ENCODE measurements at regions not wholly inside any gene's neighbourhood (a gene's known extent, or its start where the extent isn't known, plus 50 kb on each side); places are given as distances from the start of the nearest gene placed in this dataset.
A peak's percentile ranks its signal among the peaks of the same experiment; 100 is the strongest.
"Not testable (repeated sequence)": the region's sequence is repeated elsewhere in the genome, so short reads cannot be mapped to it uniquely, and the experiment has no call there.

- no peak for DNase-seq (ENCODE audit: low spot score)
- Histone ChIP-seq H3K9me3 (ENCODE audit: low read depth, low read length, poor library complexity, severe bottlenecking) (no peaks in the 10 kb centered on the region), H3K4me1 (ENCODE audit: insufficient read depth, low read length, poor library complexity, severe bottlenecking) (no peaks in the 10 kb centered on the region), H3K27ac (ENCODE audit: low read depth, low read length, poor library complexity, severe bottlenecking) (no peak overlapping the region), H3K27me3 (replicated peaks; ENCODE audit: insufficient read depth, low read depth, low read length, poor library complexity) (peaks cover 27% of the 10 kb centered on the region), H3K36me3 (ENCODE audit: insufficient read depth, low read length, poor library complexity, severe bottlenecking) (no peaks in the 10 kb centered on the region), H3K4me3 (ENCODE audit: low read depth, low read length, poor library complexity, severe bottlenecking) (no peak overlapping the region)
- ChIA-PET POLR2A (ENCODE audit: low non-redundant PET) (no interaction called here), CTCF (no interaction called here)
- intact Hi-C loops (cut with micrococcal nuclease; ENCODE audit: unreplicated experiment), result no loop called here
- BruUV-seq (replicated peaks), result no TSS peak
- TF ChIP-seq CTCF (conservative IDR thresholded peaks at IDR 0.05; ENCODE audit: low read depth, low read length), result no peak
- TF ChIP-seq EZH2 (IDR thresholded peaks at IDR 0.05; ENCODE audit: borderline replicate concordance, low read depth, low read length, poor library complexity, severe bottlenecking), result no peak
Observed at GRCh38 chr7:142499635-142500034, 241.8 kb upstream of the PRSS58 start.

GRCh38 chr7:142498364-142498763 is 240.5 kb upstream of the PRSS58 start:
- Histone ChIP-seq H3K27me3 (replicated peaks; ENCODE audit: insufficient read depth, low read depth, low read length, poor library complexity) (peaks cover 21% of the 10 kb centered on the region), H3K27ac (ENCODE audit: low read depth, low read length, poor library complexity, severe bottlenecking) (no peak overlapping the region), H3K9me3 (ENCODE audit: low read depth, low read length, poor library complexity, severe bottlenecking) (no peaks in the 10 kb centered on the region), H3K4me1 (ENCODE audit: insufficient read depth, low read length, poor library complexity, severe bottlenecking) (no peaks in the 10 kb centered on the region), H3K36me3 (ENCODE audit: insufficient read depth, low read length, poor library complexity, severe bottlenecking) (no peaks in the 10 kb centered on the region), H3K4me3 (ENCODE audit: low read depth, low read length, poor library complexity, severe bottlenecking) (no peak overlapping the region)
- no TSS peak for BruUV-seq (replicated peaks)
- TF ChIP-seq EZH2 (IDR thresholded peaks at IDR 0.05; ENCODE audit: borderline replicate concordance, low read depth, low read length, poor library complexity, severe bottlenecking) (no peak), CTCF (conservative IDR thresholded peaks at IDR 0.05; ENCODE audit: low read depth, low read length) (no peak)
- CTCF ChIA-PET, result no interaction called here
- POLR2A ChIA-PET (ENCODE audit: low non-redundant PET), result no interaction called here
- intact Hi-C loops (cut with micrococcal nuclease; ENCODE audit: unreplicated experiment), result no loop called here
- no peak for DNase-seq (ENCODE audit: low spot score)

GRCh38 chr7:142496545-142496991 is 238.7 kb upstream of the PRSS58 start:
- H3K36me3 ChIP-seq (ENCODE audit: insufficient read depth, low read length, poor library complexity, severe bottlenecking), result no peaks in the 10 kb centered on the region
- no peak for TF ChIP-seq EZH2 (IDR thresholded peaks at IDR 0.05; ENCODE audit: borderline replicate concordance, low read depth, low read length, poor library complexity, severe bottlenecking)
- peak; percentile 79 for TF ChIP-seq CTCF (conservative IDR thresholded peaks at IDR 0.05; ENCODE audit: low read depth, low read length)
- no peak overlapping the region for H3K4me3 ChIP-seq (ENCODE audit: low read depth, low read length, poor library complexity, severe bottlenecking)
- peaks cover 20% of the 10 kb centered on the region for H3K27me3 ChIP-seq (replicated peaks; ENCODE audit: insufficient read depth, low read depth, low read length, poor library complexity)
- ChIA-PET POLR2A (ENCODE audit: low non-redundant PET) (no interaction called here), CTCF (interaction anchor here (1.1 kb wide), 1 partner anchor 61 kb away, joined by 3 read pairs; no protein-coding TSS in a partner anchor)
- no TSS peak for BruUV-seq (replicated peaks)
- intact Hi-C loops (cut with micrococcal nuclease; ENCODE audit: unreplicated experiment), result no loop called here
- no peak overlapping the region for H3K27ac ChIP-seq (ENCODE audit: low read depth, low read length, poor library complexity, severe bottlenecking)
- H3K9me3 ChIP-seq (ENCODE audit: low read depth, low read length, poor library complexity, severe bottlenecking), result no peaks in the 10 kb centered on the region
- H3K4me1 ChIP-seq (ENCODE audit: insufficient read depth, low read length, poor library complexity, severe bottlenecking), result no peaks in the 10 kb centered on the region
- DNase-seq (ENCODE audit: low spot score), result peak; percentile 56

- BruUV-seq (replicated peaks); H3K36me3 ChIP-seq (ENCODE audit: insufficient read depth, low read length, poor library complexity, severe bottlenecking); DNase-seq (ENCODE audit: low spot score); intact Hi-C loops (cut with micrococcal nuclease; ENCODE audit: unreplicated experiment); H3K9me3 ChIP-seq (ENCODE audit: low read depth, low read length, poor library complexity, severe bottlenecking); H3K4me1 ChIP-seq (ENCODE audit: insufficient read depth, low read length, poor library complexity, severe bottlenecking); H3K27ac ChIP-seq (ENCODE audit: low read depth, low read length, poor library complexity, severe bottlenecking); H3K4me3 ChIP-seq (ENCODE audit: low read depth, low read length, poor library complexity, severe bottlenecking); POLR2A ChIA-PET (ENCODE audit: low non-redundant PET): not testable (repeated sequence)
- CTCF ChIA-PET, result interaction anchor here (1.1 kb wide), 1 partner anchor 62 kb away, joined by 3 read pairs; no protein-coding TSS in a partner anchor
- H3K27me3 ChIP-seq (replicated peaks; ENCODE audit: insufficient read depth, low read depth, low read length, poor library complexity), result peaks cover 20% of the 10 kb centered on the region
Observed at GRCh38 chr7:142495879-142496278, 238.0 kb upstream of the PRSS58 start.

GRCh38 chr7:142495301-142495700 is 237.4 kb upstream of the PRSS58 start:
- DNase-seq (ENCODE audit: low spot score); intact Hi-C loops (cut with micrococcal nuclease; ENCODE audit: unreplicated experiment); H3K27ac ChIP-seq (ENCODE audit: low read depth, low read length, poor library complexity, severe bottlenecking); H3K36me3 ChIP-seq (ENCODE audit: insufficient read depth, low read length, poor library complexity, severe bottlenecking); CTCF ChIA-PET; POLR2A ChIA-PET (ENCODE audit: low non-redundant PET); H3K4me1 ChIP-seq (ENCODE audit: insufficient read depth, low read length, poor library complexity, severe bottlenecking); H3K4me3 ChIP-seq (ENCODE audit: low read depth, low read length, poor library complexity, severe bottlenecking); BruUV-seq (replicated peaks); H3K9me3 ChIP-seq (ENCODE audit: low read depth, low read length, poor library complexity, severe bottlenecking): not testable (repeated sequence)
- H3K27me3 ChIP-seq (replicated peaks; ENCODE audit: insufficient read depth, low read depth, low read length, poor library complexity), result peaks cover 20% of the 10 kb centered on the region
